Anterior cingulate cortex (tissue), 58 donors: ENCODE measurements at regions not wholly inside any gene's neighbourhood (a gene's known extent, or its start where the extent isn't known, plus 50 kb on each side); places are given as distances from the start of the nearest gene placed in this dataset.

Experiments
- DNase-seq, 58 donors: peaks; one replicate each; lab custom pipeline; 2025; lab: John Stamatoyannopoulos, UW

- no peak for DNase-seq
Observed at GRCh38 chr1:221633841-221634409, 108.0 kb downstream of the DUSP10 start.

DNA sequence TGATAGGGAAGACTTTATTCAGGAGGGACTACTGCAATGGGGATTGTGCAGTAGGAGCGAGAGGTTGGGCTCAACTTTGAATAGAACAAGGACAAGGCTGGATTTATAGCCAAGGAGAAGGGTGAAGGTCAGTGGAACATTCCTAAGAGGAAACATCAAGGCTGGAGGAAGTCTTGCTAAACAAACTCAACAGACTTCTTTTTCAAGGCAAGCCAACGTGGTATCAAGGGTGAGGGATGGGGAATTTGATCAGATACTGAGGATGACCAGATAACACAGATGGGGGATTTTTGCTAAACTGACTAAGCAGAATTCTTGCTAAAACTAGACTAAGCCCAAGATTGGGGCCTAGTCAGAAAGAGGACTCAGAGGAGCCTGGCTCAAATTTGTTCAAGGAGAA, 107.3 kb downstream of the DUSP10 start:
- DNase-seq = no peak

GRCh38 chr1:221635305-221635704, 106.6 kb downstream of the DUSP10 start:
- DNase-seq = no peak

DNA sequence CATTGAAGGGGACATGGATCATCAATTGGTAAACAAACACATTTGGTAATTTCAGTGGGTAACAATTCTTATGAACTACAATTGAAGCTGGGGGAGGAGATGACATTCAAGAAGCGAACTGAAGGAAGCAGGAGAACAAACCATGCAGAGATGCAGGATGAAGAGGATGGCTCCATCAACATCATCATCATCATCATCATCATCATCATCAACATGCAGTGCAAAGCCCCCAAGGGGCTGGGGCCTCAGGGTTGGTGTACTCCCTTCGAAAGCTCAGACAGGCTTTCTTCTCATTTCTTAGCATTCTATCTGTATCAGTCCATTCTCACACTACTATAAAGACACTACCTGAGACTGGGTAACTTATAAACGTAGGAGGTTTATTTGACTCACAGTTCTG, 105.8 kb downstream of the DUSP10 start:
- no peak for DNase-seq

GRCh38 chr1:221636967-221637366, 104.9 kb downstream of the DUSP10 start:
- DNase-seq = no peak

GRCh38 chr1:221637641-221638041, 104.2 kb downstream of the DUSP10 start:
- DNase-seq = peak in 26 of 58 donors; percentile 2 to 46 (median 16)

GRCh38 chr1:221638595-221638994, 103.3 kb downstream of the DUSP10 start:
- no peak for DNase-seq

DNA sequence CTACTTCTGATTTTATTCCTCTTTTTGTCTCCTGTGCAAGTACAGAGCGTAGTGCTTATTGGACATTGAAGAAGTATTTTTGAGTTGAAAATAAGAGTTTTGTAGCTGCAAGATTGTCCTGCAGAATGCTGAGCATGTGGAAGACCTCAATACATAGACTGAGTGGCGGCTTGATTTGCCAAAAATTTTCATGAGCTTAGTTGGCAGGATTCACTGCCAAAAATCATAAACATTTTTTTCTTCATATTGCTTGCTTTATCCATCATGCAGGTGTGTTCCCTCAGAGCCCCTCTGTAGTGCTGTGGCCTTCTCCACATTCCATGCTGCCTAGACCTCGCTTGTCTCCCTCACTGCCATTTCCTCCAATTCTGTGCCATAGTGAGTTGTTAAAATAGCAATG, 100.1 kb downstream of the DUSP10 start:
- DNase-seq = no peak

DNA sequence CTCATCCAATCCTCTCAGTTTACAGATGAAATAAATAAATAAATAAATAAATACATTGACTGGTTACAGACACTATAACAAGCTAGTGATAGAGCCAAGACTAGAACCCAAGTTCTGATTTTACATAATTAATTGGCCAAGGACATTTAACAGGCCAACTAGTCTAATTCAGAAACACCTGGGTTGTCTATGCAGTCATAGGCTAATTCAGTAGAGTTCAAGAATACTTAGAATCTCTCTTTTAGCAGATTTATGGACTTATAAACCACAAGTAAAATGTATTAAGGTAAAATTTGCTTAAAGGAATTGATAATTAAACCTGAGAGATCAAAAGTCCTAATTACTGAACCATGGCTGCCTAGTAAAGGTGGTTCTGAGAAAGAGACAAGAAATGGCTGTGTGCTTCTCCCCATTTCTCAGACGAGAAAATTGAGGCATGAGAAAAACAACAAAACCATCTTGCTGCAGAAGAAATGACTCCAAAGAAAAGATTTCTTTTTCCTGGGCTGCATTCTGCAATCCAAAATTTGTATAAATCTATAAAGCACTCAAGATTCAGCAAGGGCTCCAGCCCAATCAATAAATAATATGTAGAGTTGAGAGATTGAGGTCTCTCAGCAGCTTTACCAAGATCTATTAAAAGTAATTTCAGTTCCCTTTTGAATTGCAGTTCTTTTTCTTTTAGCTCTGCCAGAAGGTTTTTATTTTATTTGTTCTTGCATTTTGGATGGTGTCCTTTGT, 98.3 kb downstream of the DUSP10 start:
- DNase-seq = no peak

- peak in 1 of 58 donors; percentile 7 for DNase-seq
Observed at GRCh38 chr1:221644145-221644448, 97.8 kb downstream of the DUSP10 start.

DNA sequence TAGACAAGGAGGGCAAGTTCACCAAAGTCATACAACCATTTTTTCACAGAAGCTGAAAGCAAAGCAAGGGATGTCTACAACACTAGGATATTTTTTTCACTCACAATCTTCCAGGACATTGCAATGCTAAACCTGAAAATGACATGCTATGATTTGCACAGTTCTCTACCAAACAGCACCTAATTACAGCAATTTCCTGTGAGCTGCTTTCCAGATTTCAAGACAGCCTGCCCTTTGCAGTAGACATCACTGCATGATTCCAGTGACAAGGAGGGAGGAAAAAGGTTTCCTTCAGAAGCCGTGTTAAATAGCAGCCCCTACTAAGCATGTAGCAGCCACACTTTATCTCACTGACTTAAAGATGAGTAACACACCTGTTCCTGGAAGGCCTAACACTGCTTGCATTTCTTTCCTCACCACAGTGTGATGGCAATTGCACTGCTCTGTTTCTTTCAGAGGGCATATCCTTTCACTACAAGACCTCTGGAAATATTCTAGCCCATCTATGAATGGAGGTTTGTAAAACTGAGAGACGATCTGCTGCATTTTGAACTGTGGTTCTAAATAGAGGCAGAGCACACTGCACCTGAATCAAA, 97.1 kb downstream of the DUSP10 start:
- DNase-seq = no peak

DNA sequence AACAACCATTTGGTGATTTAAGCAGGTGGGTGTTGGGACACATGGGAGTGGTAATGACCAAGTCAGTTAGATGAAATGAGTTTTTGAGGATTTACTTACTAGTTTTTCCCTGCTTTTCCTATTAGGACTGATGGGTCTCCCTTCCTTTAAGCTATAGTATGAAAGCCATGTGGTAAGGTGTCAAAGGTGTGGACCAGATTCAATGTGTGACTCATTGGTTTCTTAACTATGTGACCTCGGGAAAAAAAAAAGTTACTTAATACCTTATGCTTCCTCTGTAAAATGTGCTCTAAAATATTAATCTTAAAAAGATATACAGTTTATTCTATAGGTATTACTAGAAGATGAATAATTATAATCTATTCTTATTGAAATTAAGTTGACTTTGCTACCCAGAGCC, 93.7 kb downstream of the DUSP10 start:
- no peak for DNase-seq
